C4-2B (cell line): ENCODE measurements at regions not wholly inside any gene's neighbourhood (a gene's known extent, or its start where the extent isn't known, plus 50 kb on each side); places are given as distances from the start of the nearest gene placed in this dataset.

Experiments
- ZFX ChIP-seq: fragments of 450-650 bp; IDR thresholded peaks from 2 replicates; pipeline ENCODE4 v1.6.1; 2017
- TF ChIP-seq, protein P1 (sequence below): fragments of 450-650 bp; conservative IDR thresholded peaks from 2 replicates; pipeline ENCODE4 v1.5.1; 2017; ENCODE audit warnings: mild to moderate bottlenecking

GRCh38 chr2:145166731-145167302, 646.9 kb upstream of the ZEB2 start:
- TF ChIP-seq, protein P1, sequence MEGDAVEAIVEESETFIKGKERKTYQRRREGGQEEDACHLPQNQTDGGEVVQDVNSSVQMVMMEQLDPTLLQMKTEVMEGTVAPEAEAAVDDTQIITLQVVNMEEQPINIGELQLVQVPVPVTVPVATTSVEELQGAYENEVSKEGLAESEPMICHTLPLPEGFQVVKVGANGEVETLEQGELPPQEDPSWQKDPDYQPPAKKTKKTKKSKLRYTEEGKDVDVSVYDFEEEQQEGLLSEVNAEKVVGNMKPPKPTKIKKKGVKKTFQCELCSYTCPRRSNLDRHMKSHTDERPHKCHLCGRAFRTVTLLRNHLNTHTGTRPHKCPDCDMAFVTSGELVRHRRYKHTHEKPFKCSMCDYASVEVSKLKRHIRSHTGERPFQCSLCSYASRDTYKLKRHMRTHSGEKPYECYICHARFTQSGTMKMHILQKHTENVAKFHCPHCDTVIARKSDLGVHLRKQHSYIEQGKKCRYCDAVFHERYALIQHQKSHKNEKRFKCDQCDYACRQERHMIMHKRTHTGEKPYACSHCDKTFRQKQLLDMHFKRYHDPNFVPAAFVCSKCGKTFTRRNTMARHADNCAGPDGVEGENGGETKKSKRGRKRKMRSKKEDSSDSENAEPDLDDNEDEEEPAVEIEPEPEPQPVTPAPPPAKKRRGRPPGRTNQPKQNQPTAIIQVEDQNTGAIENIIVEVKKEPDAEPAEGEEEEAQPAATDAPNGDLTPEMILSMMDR = no peak
- TF ChIP-seq ZFX = no peak
